GM23338 (cell line): ENCODE measurements at regions not wholly inside any gene's neighbourhood (a gene's known extent, or its start where the extent isn't known, plus 50 kb on each side); places are given as distances from the start of the nearest gene placed in this dataset.

Source experiments
- ATAC-seq: fragments of 200-7000 bp; cut with Tn5 transposase; 3 replicates; pipeline ENCODE4 v1.9.1; 2020
- DNase-seq: peaks from one replicate; pipeline ENCODE4 v3.0.0-alpha.2; 2015; ENCODE audit warnings: low spot score
- H2AFZ ChIP-seq: fragments of 200-600 bp; sonication (generic); 2 replicates; pipeline ENCODE4 v1.8.0; 2016; ENCODE audit warnings: antibody characterized with exemption, mild to moderate bottlenecking, moderate library complexity
- H3F3A ChIP-seq: fragments of 200-600 bp; sonication (generic); replicated peaks from 2 replicates; pipeline ENCODE4 v1.8.0; 2017; ENCODE audit warnings: antibody characterized with exemption, mixed run types, low read depth
- H3K27ac ChIP-seq: fragments of 200-600 bp; sonication (generic); 2 replicates; pipeline ENCODE4 v1.6.1; 2016; ENCODE audit warnings: low read depth
- H3K27me3 ChIP-seq: fragments of 200-600 bp; sonication (generic); 2 replicates; pipeline ENCODE4 v1.8.0; 2016; ENCODE audit warnings: mild to moderate bottlenecking, mixed run types, moderate library complexity; ENCODE audit not compliant: insufficient read depth
- H3K36me3 ChIP-seq: fragments of 200-600 bp; sonication (generic); 2 replicates; pipeline ENCODE4 v1.8.0; 2016; ENCODE audit warnings: mild to moderate bottlenecking; ENCODE audit not compliant: insufficient read depth
- H3K4me1 ChIP-seq: fragments of 200-600 bp; sonication (generic); 2 replicates; pipeline ENCODE4 v1.8.0; 2016; ENCODE audit warnings: mild to moderate bottlenecking, moderate library complexity; ENCODE audit not compliant: insufficient read depth
- H3K4me2 ChIP-seq: fragments of 200-600 bp; sonication (generic); 2 replicates; pipeline ENCODE4 v1.7.1; 2017; ENCODE audit warnings: mixed run types
- H3K4me3 ChIP-seq: fragments of 200-600 bp; sonication (generic); 2 replicates; pipeline ENCODE4 v1.6.1; 2016; ENCODE audit warnings: mixed run types
- H3K79me2 ChIP-seq: fragments of 200-600 bp; sonication (generic); replicated peaks from 2 replicates; pipeline ENCODE4 v1.8.0; 2017; ENCODE audit warnings: mild to moderate bottlenecking; ENCODE audit not compliant: insufficient read depth
- H3K9me2 ChIP-seq: fragments of 200-600 bp; sonication (generic); 2 replicates; pipeline ENCODE4 v1.8.0; 2017; ENCODE audit not compliant: insufficient read depth
- H4K20me1 ChIP-seq: fragments of 200-600 bp; sonication (generic); replicated peaks from 2 replicates; pipeline ENCODE4 v1.8.0; 2017; ENCODE audit warnings: mild to moderate bottlenecking; ENCODE audit not compliant: insufficient read depth
- H3K27ac Mint-ChIP-seq: 2 replicates; pipeline ENCODE4 v1.8.0; 2020; ENCODE audit warnings: inconsistent platforms, mild to moderate bottlenecking, moderate library complexity, mixed read lengths
- H3K27me3 Mint-ChIP-seq: 3 replicates; pipeline ENCODE4 v1.8.0; 2022; ENCODE audit warnings: low read depth, mild to moderate bottlenecking, moderate library complexity, mixed read lengths, inconsistent platforms; ENCODE audit not compliant: insufficient read depth, poor library complexity
- H3K36me3 Mint-ChIP-seq: 3 replicates; pipeline ENCODE4 v1.8.0; 2021; ENCODE audit warnings: low read depth, mild to moderate bottlenecking, inconsistent platforms, moderate library complexity, mixed read lengths
- H3K4me1 Mint-ChIP-seq: 3 replicates; pipeline ENCODE4 v1.8.0; 2020; ENCODE audit warnings: mild to moderate bottlenecking, inconsistent platforms, mixed read lengths
- H3K4me3 Mint-ChIP-seq: 3 replicates; pipeline ENCODE4 v1.8.0; 2021; ENCODE audit warnings: moderate library complexity, mild to moderate bottlenecking, inconsistent platforms, mixed read lengths
- H3K9me3 Mint-ChIP-seq: 3 replicates; pipeline ENCODE4 v1.8.0; 2020; ENCODE audit warnings: moderate library complexity, mild to moderate bottlenecking, inconsistent platforms, mixed read lengths
- CREB1 ChIP-seq: fragments of 250-450 bp; sonication (Bioruptor Pico); IDR thresholded peaks from 2 replicates; pipeline ENCODE4 v1.5.0; 2020; ENCODE audit warnings: low read depth, mild to moderate bottlenecking, moderate library complexity
- CTCF ChIP-seq, 2 experiments: fragments of 200-600 bp in 1 of 2; sonication (generic) in 1 of 2; conservative IDR thresholded peaks; 2 replicates each; pipeline versions ENCODE4 v1.5.1 to v1.6.1; 2016 to 2017; ENCODE audit warnings: antibody characterized with exemption in 2 of 2, low read depth in 2 of 2, mild to moderate bottlenecking in 2 of 2, moderate library complexity in 1 of 2
- ETS1 ChIP-seq: IDR thresholded peaks from 2 replicates; pipeline ENCODE4 v1.6.1; 2016; ENCODE audit warnings: antibody characterized with exemption
- EZH2 ChIP-seq: fragments of 200-600 bp; sonication (generic); IDR thresholded peaks from one replicate; pipeline ENCODE4 v1.8.0; 2017; ENCODE audit warnings: antibody characterized with exemption, mild to moderate bottlenecking, low read depth; ENCODE audit not compliant: unreplicated experiment
- EZH2phosphoT487 ChIP-seq: fragments of 200-600 bp; sonication (generic); IDR thresholded peaks from one replicate; pipeline ENCODE4 v1.8.1; 2018; ENCODE audit warnings: antibody characterized with exemption; ENCODE audit not compliant: unreplicated experiment
- JUNB ChIP-seq: IDR thresholded peaks from one replicate; pipeline ENCODE4 v1.6.1; 2016; ENCODE audit warnings: antibody characterized with exemption; ENCODE audit not compliant: unreplicated experiment
- NANOG ChIP-seq: IDR thresholded peaks from 2 replicates; pipeline ENCODE4 v1.6.1; 2016; ENCODE audit warnings: antibody characterized with exemption, borderline replicate concordance
- POLR2AphosphoS5 ChIP-seq: IDR thresholded peaks from 2 replicates; pipeline ENCODE4 v1.6.1; 2016; ENCODE audit warnings: antibody characterized with exemption, low read depth
- REST ChIP-seq: IDR thresholded peaks from one replicate; pipeline ENCODE4 v1.6.1; 2018; ENCODE audit warnings: antibody characterized with exemption; ENCODE audit not compliant: unreplicated experiment
- STAT1 ChIP-seq: IDR thresholded peaks from one replicate; pipeline ENCODE4 v1.6.1; 2016; ENCODE audit warnings: antibody characterized with exemption; ENCODE audit not compliant: unreplicated experiment
- ZNF114 ChIP-seq: fragments of 250-450 bp; sonication (Bioruptor Pico); IDR thresholded peaks from 2 replicates; pipeline ENCODE4 v1.5.0; 2020; ENCODE audit warnings: mild to moderate bottlenecking, moderate library complexity
- ZNF331 ChIP-seq: fragments of 250-450 bp; sonication (Bioruptor Pico); IDR thresholded peaks from 2 replicates; pipeline ENCODE4 v1.5.0; 2020; ENCODE audit warnings: low read depth, mild to moderate bottlenecking, moderate library complexity
- ZNF462 ChIP-seq: fragments of 250-450 bp; sonication (Bioruptor Pico); IDR thresholded peaks from 2 replicates; pipeline ENCODE4 v1.5.0; 2020; ENCODE audit warnings: mild to moderate bottlenecking, moderate library complexity

- Histone ChIP-seq H3K27ac (no peak overlapping the region), H3K4me2 (no peak overlapping the region), H3K4me3 (no peak overlapping the region), H3K9me2 (no peaks in the 10 kb centered on the region; the same call in 1 of the 2 replicates), H3F3A (no peaks in the 10 kb centered on the region), H3K4me1 (no peaks in the 10 kb centered on the region), H3K79me2 (no peaks in the 10 kb centered on the region), H3K27me3 (no peaks in the 10 kb centered on the region), H2AFZ (no peak overlapping the region), H4K20me1 (no peaks in the 10 kb centered on the region), H3K36me3 (no peaks in the 10 kb centered on the region)
- no peaks in the 10 kb centered on the region for H3K4me1 Mint-ChIP-seq
- TF ChIP-seq JUNB = no peak
- TF ChIP-seq STAT1 = no peak
- no peak for TF ChIP-seq REST
- no peak for TF ChIP-seq NANOG
- TF ChIP-seq CREB1 = no peak
- TF ChIP-seq EZH2phosphoT487 = no peak
- no peak for TF ChIP-seq ZNF114
- no peak for TF ChIP-seq POLR2AphosphoS5
- no peak for TF ChIP-seq EZH2
- no peak for TF ChIP-seq ZNF462 (CRISPR knock-in tag)
- no peak for TF ChIP-seq ETS1
- TF ChIP-seq ZNF331 (CRISPR knock-in tag) = no peak
- no peak for TF ChIP-seq CTCF (conservative IDR thresholded peaks at IDR 0.05; ENCODE audit: low read depth in 2 of 2)
- peaks cover 6% of the 10 kb centered on the region; the same call in 2 of the 3 replicates for H3K36me3 Mint-ChIP-seq
- no peaks in the 10 kb centered on the region for H3K27me3 Mint-ChIP-seq
- peaks cover 3% of the 10 kb centered on the region for H3K9me3 Mint-ChIP-seq
- H3K27ac Mint-ChIP-seq = no peak overlapping the region
- ATAC-seq = no peak
- DNase-seq = no peak
- H3K4me3 Mint-ChIP-seq = no peak overlapping the region
Measured at GRCh38 chr2:220955776-220956175, 616.3 kb downstream of the EPHA4 start.
